Large intestine (tissue), 3 donors: ENCODE measurements at regions not wholly inside any gene's neighbourhood (a gene's known extent, or its start where the extent isn't known, plus 50 kb on each side); places are given as distances from the start of the nearest gene placed in this dataset.
"Not testable (repeated sequence)": the region's sequence is repeated elsewhere in the genome, so short reads cannot be mapped to it uniquely, and the experiment has no call there.

Experiments used
- DNase-seq, 2 donors: peaks; one replicate each; pipeline versions ENCODE4 v3.0.0 to v3.0.0-alpha.2; 2013
- H3K27ac ChIP-seq: one replicate; pipeline ENCODE4 v1.5.1; 2013; ENCODE audit warnings: low read length
- H3K27me3 ChIP-seq: 2 replicates; pipeline ENCODE4 v1.6.1; 2013; ENCODE audit warnings: low read length; ENCODE audit not compliant: control insufficient read depth, insufficient read depth
- H3K36me3 ChIP-seq: 2 replicates; pipeline ENCODE4 v1.6.1; 2013; ENCODE audit warnings: low read length; ENCODE audit not compliant: control insufficient read depth, insufficient read depth
- H3K4me1 ChIP-seq: one replicate; pipeline ENCODE4 v1.6.1; 2013; ENCODE audit warnings: low read length; ENCODE audit not compliant: control insufficient read depth, insufficient read depth
- H3K4me3 ChIP-seq: one replicate; pipeline ENCODE4 v1.5.1; 2013; ENCODE audit warnings: low read length
- H3K9me3 ChIP-seq: one replicate; pipeline ENCODE4 v1.6.1; 2013; ENCODE audit warnings: mild to moderate bottlenecking, low read depth, low read length, moderate library complexity; ENCODE audit not compliant: control insufficient read depth
- WGBS: methylation state at CpG from one replicate; pipeline ENCODE4 v1.1.5; 2013; ENCODE audit warnings: low lambda C conversion rate; ENCODE audit not compliant: insufficient coverage; 5-methylcytosine and 5-hydroxymethylcytosine counted together

DNA sequence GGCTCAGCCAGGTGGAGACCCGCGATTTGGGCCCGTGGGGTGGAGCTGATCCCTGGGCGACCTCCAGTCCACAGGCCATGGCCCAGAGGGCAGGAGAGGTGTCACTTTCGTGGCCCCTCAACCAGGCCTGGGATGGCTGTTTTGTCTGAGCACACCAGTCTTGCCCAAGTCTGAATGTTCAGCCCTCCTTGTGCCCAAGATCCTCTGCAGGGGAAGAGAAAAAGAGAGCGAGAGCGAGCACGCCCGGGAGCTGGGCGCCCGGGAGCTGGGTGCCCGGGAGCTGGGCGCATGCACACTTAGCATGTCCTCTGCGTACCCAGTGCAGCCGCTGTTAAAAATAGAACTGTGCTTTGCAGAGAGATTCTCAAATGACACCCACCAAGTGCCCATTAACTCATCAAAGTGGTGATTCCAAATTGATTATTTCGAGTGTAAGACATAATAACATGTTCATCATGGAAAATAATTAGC, 403.3 kb upstream of the TNRC6C start:
- no peaks in the 10 kb centered on the region for H3K9me3 ChIP-seq
- H3K4me3 ChIP-seq, result no peak overlapping the region
- H3K27ac ChIP-seq, result no peak overlapping the region
- DNase-seq, result no peak
- no peaks in the 10 kb centered on the region for H3K4me1 ChIP-seq
- H3K27me3 ChIP-seq, result peaks cover 29% of the 10 kb centered on the region
- no CpG with 5 or more reads among the region's 16 CpGs for WGBS
- H3K36me3 ChIP-seq, result no peaks in the 10 kb centered on the region

DNA sequence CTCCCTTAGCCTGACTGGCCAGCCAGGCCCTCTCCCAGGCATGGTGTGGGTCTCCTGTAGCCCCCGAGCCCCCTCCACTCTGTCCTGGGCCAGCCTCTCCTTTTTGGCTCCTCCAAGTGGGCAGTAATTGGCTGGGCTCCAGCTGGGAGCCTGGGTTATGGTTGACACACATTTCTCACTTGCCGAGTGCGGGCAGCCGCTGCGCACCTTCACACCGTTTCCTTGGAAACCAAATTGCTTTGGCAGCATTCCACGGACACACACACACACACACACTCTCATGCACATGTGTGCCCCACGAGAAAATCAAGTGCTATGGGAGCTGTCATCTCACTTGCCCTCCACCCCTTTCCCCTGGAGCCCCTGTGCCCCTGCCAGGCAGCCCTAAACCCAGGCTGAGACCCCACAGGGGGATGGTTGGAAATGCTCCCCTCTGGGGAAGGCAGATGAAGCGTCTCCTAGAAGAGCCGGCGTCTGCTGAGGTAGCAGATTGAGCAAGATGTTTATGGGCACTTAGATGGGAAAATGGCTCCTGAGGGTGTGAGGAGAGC, 402.7 kb upstream of the TNRC6C start:
- Histone ChIP-seq H3K27ac (no peak overlapping the region), H3K27me3 (peaks cover 32% of the 10 kb centered on the region), H3K9me3 (no peaks in the 10 kb centered on the region), H3K4me1 (no peaks in the 10 kb centered on the region), H3K36me3 (no peaks in the 10 kb centered on the region), H3K4me3 (no peak overlapping the region)
- WGBS, result no CpG with 5 or more reads among the region's 11 CpGs
- DNase-seq, result peak; percentile 21 to 26

- Histone ChIP-seq H3K9me3 (no peaks in the 10 kb centered on the region), H3K4me3 (no peak overlapping the region), H3K27ac (no peak overlapping the region), H3K4me1 (no peaks in the 10 kb centered on the region), H3K27me3 (peaks cover 32% of the 10 kb centered on the region), H3K36me3 (no peaks in the 10 kb centered on the region)
- WGBS, result 60% methylated on average over 2 of the region's 14 CpGs
- no peak for DNase-seq
These were observed 402.0 kb upstream of the TNRC6C start for GRCh38 chr17:77556383-77557061.

- no peak overlapping the region for H3K27ac ChIP-seq
- no CpG with 5 or more reads among the region's 12 CpGs for WGBS
- no peak overlapping the region for H3K4me3 ChIP-seq
These were observed 399.5 kb upstream of the TNRC6C start for GRCh38 chr17:77558846-77559626.

DNA sequence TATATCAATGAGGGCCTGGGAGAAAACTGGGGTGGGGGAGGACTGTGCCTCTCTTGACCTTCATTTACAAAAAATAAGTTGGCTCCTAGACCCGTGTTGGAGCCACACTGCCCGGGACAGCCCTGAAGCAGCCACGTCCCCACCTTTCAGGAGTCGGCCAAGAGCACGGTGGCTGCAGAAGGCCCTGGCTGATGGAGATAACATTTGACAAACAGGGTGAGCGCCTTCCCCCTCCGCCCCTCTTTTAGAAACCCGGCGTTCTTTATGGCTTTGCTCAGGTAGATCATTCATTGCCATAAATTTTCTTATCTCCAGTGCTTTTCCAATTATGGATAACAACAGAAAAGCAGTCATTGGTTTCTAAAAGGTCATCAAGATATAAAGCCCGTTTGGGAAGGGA, 398.1 kb upstream of the TNRC6C start:
- Histone ChIP-seq H3K4me3 (no peak overlapping the region), H3K27ac (no peak overlapping the region)

More at GRCh38 chr17:77558846-77559626, 399.5 kb upstream of the TNRC6C start:
- peak in 1 of 2 donors; percentile 18 for DNase-seq
- Histone ChIP-seq H3K27me3 (peaks cover 34% of the 10 kb centered on the region), H3K9me3 (no peaks in the 10 kb centered on the region), H3K36me3 (no peaks in the 10 kb centered on the region), H3K4me1 (no peaks in the 10 kb centered on the region)

GRCh38 chr17:77560841-77561240, 397.7 kb upstream of the TNRC6C start:
- Histone ChIP-seq H3K27ac (no peak overlapping the region), H3K27me3 (peaks cover 37% of the 10 kb centered on the region), H3K4me1 (no peaks in the 10 kb centered on the region), H3K9me3 (no peaks in the 10 kb centered on the region), H3K36me3 (no peaks in the 10 kb centered on the region), H3K4me3 (no peak overlapping the region)
- DNase-seq, result no peak
- no CpG with 5 or more reads among the region's 13 CpGs for WGBS

More for the DNA sequence above, 398.1 kb upstream of the TNRC6C start:
- no peaks in the 10 kb centered on the region for H3K4me1 ChIP-seq
- no peaks in the 10 kb centered on the region for H3K36me3 ChIP-seq
- no peak for DNase-seq
- WGBS, result no CpG with 5 or more reads among the region's 10 CpGs
- no peaks in the 10 kb centered on the region for H3K9me3 ChIP-seq
- peaks cover 34% of the 10 kb centered on the region for H3K27me3 ChIP-seq

- H3K27me3 ChIP-seq, result peaks cover 30% of the 10 kb centered on the region
- not testable (repeated sequence) for H3K27ac ChIP-seq, H3K4me3 ChIP-seq, DNase-seq, H3K4me1 ChIP-seq, H3K9me3 ChIP-seq, H3K36me3 ChIP-seq
- no CpG with 5 or more reads among the region's 12 CpGs for WGBS
These were observed 396.1 kb upstream of the TNRC6C start for GRCh38 chr17:77562361-77562760.

GRCh38 chr17:77563439-77564102, 394.9 kb upstream of the TNRC6C start:
- WGBS, result no CpG with 5 or more reads among the region's 7 CpGs
- Histone ChIP-seq H3K36me3 (no peaks in the 10 kb centered on the region), H3K9me3 (no peaks in the 10 kb centered on the region), H3K4me1 (no peaks in the 10 kb centered on the region), H3K27ac (no peak overlapping the region), H3K4me3 (no peak overlapping the region), H3K27me3 (peaks cover 24% of the 10 kb centered on the region)
- no peak for DNase-seq

DNA sequence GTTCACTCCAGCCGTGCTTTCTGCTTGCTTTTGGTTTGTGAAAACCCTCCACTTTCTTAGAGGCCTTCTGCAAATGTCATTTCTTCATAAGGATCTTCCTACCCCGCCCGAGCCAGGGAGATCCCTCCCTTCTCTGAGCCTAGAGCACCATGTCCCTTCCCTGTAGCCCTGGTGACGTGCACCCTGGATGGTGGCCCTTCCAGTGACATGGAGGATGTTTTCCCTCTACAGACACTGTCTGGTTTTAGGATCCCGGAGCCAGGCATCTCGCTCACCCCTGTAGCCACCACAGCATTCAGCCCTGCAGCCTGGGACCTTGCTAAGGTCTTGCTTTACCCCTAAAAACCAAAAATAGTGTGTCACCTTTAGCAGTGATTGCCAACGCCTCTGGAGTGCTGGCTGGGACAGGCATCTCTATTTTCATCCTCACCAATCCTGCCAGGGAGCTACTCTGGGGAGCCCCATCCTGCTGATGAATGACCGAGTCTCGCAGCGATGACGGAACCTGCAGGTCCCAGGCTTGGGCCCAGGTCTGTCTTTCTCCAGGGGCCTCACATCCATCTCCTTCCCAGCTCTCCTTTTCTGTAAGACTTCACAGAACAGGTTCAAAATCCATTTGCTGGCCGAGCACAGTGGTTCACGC, 394.1 kb upstream of the TNRC6C start:
- Histone ChIP-seq H3K9me3 (no peaks in the 10 kb centered on the region), H3K4me3 (no peak overlapping the region), H3K27me3 (peaks cover 16% of the 10 kb centered on the region), H3K36me3 (no peaks in the 10 kb centered on the region), H3K4me1 (no peaks in the 10 kb centered on the region), H3K27ac (no peak overlapping the region)
- no peak for DNase-seq
- 100% methylated on average over 1 of the region's 13 CpGs for WGBS

DNA sequence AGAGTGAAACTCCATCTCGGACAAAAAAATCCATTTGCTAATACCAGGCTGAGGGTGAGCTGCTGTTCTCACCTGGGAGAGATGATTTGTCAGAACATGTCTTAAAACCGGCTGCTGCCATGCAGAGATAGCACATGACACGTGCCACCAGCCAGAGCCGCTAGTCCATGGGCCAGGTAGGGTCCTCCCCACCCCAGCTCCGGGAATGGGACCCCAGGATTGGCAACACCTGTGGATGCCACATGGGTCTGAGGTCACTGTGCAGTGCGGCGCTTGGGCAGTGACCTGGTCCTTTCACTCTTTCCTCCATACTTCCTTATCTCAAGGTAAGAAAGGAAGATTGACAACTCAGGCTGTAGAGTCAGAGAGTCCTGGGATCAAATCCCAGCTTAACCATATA, 393.3 kb upstream of the TNRC6C start:
- DNase-seq, result no peak
- Histone ChIP-seq H3K27me3 (peaks cover 10% of the 10 kb centered on the region), H3K36me3 (no peaks in the 10 kb centered on the region), H3K4me1 (no peaks in the 10 kb centered on the region), H3K4me3 (no peak overlapping the region), H3K9me3 (no peaks in the 10 kb centered on the region), H3K27ac (no peak overlapping the region)
- no CpG with 5 or more reads among the region's 7 CpGs for WGBS
